ENCODE measurements at regions not wholly inside any gene's neighbourhood (a gene's known extent, or its start where the extent isn't known, plus 50 kb on each side); places are given as distances from the start of the nearest gene placed in this dataset.
A peak's percentile ranks its signal among the peaks of the same experiment; 100 is the strongest.

DNA sequence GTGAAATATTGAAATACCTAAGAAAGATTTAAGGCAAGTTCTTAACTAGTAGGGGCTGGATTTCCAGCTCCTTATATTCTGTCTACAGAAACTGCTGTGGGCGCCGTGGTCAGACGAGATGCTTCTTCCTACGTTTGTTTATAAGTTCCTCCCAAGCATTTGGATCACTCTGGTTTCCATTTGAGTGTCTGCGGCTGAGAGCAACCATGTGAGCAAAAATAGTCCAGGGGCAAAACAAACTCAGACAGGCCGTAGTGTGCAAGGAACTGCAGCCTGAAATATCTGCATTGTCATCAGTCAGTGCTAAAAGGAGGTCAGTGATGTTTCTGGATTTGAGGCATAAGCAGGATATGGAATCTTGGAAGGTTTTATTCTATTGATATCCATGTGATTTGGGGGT lies 485.9 kb upstream of the JAG1 start (continued):
- no peak for TF ChIP-seq CUX1 (IDR thresholded peaks at IDR 0.05; ENCODE audit: insufficient replicate concordance, low read depth, low read length)
- TF ChIP-seq, protein P1, sequence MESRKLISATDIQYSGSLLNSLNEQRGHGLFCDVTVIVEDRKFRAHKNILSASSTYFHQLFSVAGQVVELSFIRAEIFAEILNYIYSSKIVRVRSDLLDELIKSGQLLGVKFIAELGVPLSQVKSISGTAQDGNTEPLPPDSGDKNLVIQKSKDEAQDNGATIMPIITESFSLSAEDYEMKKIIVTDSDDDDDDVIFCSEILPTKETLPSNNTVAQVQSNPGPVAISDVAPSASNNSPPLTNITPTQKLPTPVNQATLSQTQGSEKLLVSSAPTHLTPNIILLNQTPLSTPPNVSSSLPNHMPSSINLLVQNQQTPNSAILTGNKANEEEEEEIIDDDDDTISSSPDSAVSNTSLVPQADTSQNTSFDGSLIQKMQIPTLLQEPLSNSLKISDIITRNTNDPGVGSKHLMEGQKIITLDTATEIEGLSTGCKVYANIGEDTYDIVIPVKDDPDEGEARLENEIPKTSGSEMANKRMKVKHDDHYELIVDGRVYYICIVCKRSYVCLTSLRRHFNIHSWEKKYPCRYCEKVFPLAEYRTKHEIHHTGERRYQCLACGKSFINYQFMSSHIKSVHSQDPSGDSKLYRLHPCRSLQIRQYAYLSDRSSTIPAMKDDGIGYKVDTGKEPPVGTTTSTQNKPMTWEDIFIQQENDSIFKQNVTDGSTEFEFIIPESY (IDR thresholded peaks at IDR 0.05) = no peak
- no peak for TF ChIP-seq USF2 (IDR thresholded peaks at IDR 0.05; ENCODE audit: borderline replicate concordance, low read depth, low read length)
- TF ChIP-seq, protein P2, sequence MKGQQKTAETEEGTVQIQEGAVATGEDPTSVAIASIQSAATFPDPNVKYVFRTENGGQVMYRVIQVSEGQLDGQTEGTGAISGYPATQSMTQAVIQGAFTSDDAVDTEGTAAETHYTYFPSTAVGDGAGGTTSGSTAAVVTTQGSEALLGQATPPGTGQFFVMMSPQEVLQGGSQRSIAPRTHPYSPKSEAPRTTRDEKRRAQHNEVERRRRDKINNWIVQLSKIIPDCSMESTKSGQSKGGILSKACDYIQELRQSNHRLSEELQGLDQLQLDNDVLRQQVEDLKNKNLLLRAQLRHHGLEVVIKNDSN (IDR thresholded peaks at IDR 0.05; ENCODE audit: borderline replicate concordance, extremely low read length, insufficient read depth, low read depth, low read length) = no peak
- TF ChIP-seq SRF (IDR thresholded peaks at IDR 0.05; ENCODE audit: low read depth in 2 of 2, low read length in 2 of 2) = no peak
- no peak for TF ChIP-seq CHD2 (IDR thresholded peaks at IDR 0.05; ENCODE audit: borderline replicate concordance, low read depth, low read length)
- no peak for TF ChIP-seq SMAD1 (IDR thresholded peaks at IDR 0.05; ENCODE audit: low read depth, partially characterized antibody)
- peak; percentile 42; the same call in 1 of the 2 replicates for TF ChIP-seq JUNB (IDR thresholded peaks at IDR 0.05)
- TF ChIP-seq CTCF (IDR thresholded peaks at IDR 0.05 in 2 of 3, conservative IDR thresholded peaks at IDR 0.05 in 1 of 3; ENCODE audit: control insufficient read depth in 2 of 3, extremely low read depth in 1 of 3, insufficient read depth in 1 of 3, low read depth in 3 of 3, low read length in 3 of 3) = no peak
- no peak for TF ChIP-seq JUND (IDR thresholded peaks at IDR 0.05; ENCODE audit: low read depth, low read length)

All from GM12878 (cell line).